HG03575 (cell line): ENCODE measurements at regions not wholly inside any gene's neighbourhood (a gene's known extent, or its start where the extent isn't known, plus 50 kb on each side); places are given as distances from the start of the nearest gene placed in this dataset.

Source experiments
- ATAC-seq: cut with Tn5 transposase; IDR thresholded peaks from one replicate; pipeline ENCODE4 v1.9.1; 2021; ENCODE audit not compliant: unreplicated experiment, insufficient number of reproducible peaks, low FRiP score; ENCODE audit errors: extremely low read depth

- no peak for ATAC-seq
These were observed 576.1 kb downstream of the LRRC70 start for GRCh38 chr5:63154476-63155309.

- ATAC-seq, result no peak
These were observed 574.3 kb downstream of the LRRC70 start for GRCh38 chr5:63152871-63153270.

GRCh38 chr5:63145167-63145566, 566.5 kb downstream of the LRRC70 start:
- ATAC-seq, result no peak

GRCh38 chr5:63141591-63141990, 563.0 kb downstream of the LRRC70 start:
- no peak for ATAC-seq

- no peak for ATAC-seq
These were observed 556.7 kb downstream of the LRRC70 start for GRCh38 chr5:63135291-63135690.

- no peak for ATAC-seq
These were observed 553.1 kb downstream of the LRRC70 start for GRCh38 chr5:63131626-63132285.

GRCh38 chr5:63128761-63129160, 550.1 kb downstream of the LRRC70 start:
- no peak for ATAC-seq

- no peak for ATAC-seq
These were observed 549.4 kb downstream of the LRRC70 start for GRCh38 chr5:63128018-63128417.

- no peak for ATAC-seq
These were observed 548.4 kb downstream of the LRRC70 start for GRCh38 chr5:63127054-63127453.

GRCh38 chr5:63125862-63126261, 547.2 kb downstream of the LRRC70 start:
- ATAC-seq, result peak; percentile 63

- no peak for ATAC-seq
These were observed 546.8 kb downstream of the LRRC70 start for GRCh38 chr5:63125392-63125791.

GRCh38 chr5:63124266-63124665, 545.6 kb downstream of the LRRC70 start:
- ATAC-seq, result no peak

GRCh38 chr5:63121471-63121870, 542.9 kb downstream of the LRRC70 start:
- ATAC-seq, result no peak

- no peak for ATAC-seq
These were observed 539.6 kb downstream of the LRRC70 start for GRCh38 chr5:63118221-63118620.

- ATAC-seq, result no peak
These were observed 533.3 kb downstream of the LRRC70 start for GRCh38 chr5:63111891-63112290.

- no peak for ATAC-seq
These were observed 523.3 kb downstream of the LRRC70 start for GRCh38 chr5:63101870-63102269.

GRCh38 chr5:63097286-63097685, 518.7 kb downstream of the LRRC70 start:
- ATAC-seq, result no peak

- ATAC-seq, result no peak
These were observed 516.1 kb downstream of the LRRC70 start for GRCh38 chr5:63094730-63095129.

GRCh38 chr5:63089147-63089546, 510.5 kb downstream of the LRRC70 start:
- ATAC-seq, result no peak

- ATAC-seq, result no peak
These were observed 506.9 kb downstream of the LRRC70 start for GRCh38 chr5:63085561-63085960.
